ENCODE measurements at regions not wholly inside any gene's neighbourhood (a gene's known extent, or its start where the extent isn't known, plus 50 kb on each side); places are given as distances from the start of the nearest gene placed in this dataset.
A peak's percentile ranks its signal among the peaks of the same experiment; 100 is the strongest.

- no peak for DNase-seq (ENCODE audit: low read depth)
- no peak for TF ChIP-seq CTCF (IDR thresholded peaks at IDR 0.05; ENCODE audit: insufficient read depth, low read depth, low read length, missing control alignments)
- no peak overlapping the region for H3K4me3 ChIP-seq (ENCODE audit: low read length)
These were observed 412.4 kb upstream of the ZNF462 start for GRCh38 chr9:106450549-106450948.

- no peak for TF ChIP-seq CTCF (IDR thresholded peaks at IDR 0.05; ENCODE audit: insufficient read depth, low read depth, low read length, missing control alignments)
- no peak overlapping the region for H3K4me3 ChIP-seq (ENCODE audit: low read length)
- no peak for DNase-seq (ENCODE audit: low read depth)
These were observed 411.7 kb upstream of the ZNF462 start for GRCh38 chr9:106451223-106451622.

- DNase-seq (ENCODE audit: low read depth) = no peak
- H3K4me3 ChIP-seq (ENCODE audit: low read length) = no peak overlapping the region
- TF ChIP-seq CTCF (IDR thresholded peaks at IDR 0.05; ENCODE audit: insufficient read depth, low read depth, low read length, missing control alignments) = no peak
These were observed 406.4 kb upstream of the ZNF462 start for GRCh38 chr9:106456581-106456980.

- no peak overlapping the region for H3K4me3 ChIP-seq (ENCODE audit: low read length)
- TF ChIP-seq CTCF (IDR thresholded peaks at IDR 0.05; ENCODE audit: insufficient read depth, low read depth, low read length, missing control alignments) = no peak
- no peak for DNase-seq (ENCODE audit: low read depth)
These were observed 395.7 kb upstream of the ZNF462 start for GRCh38 chr9:106467113-106467864.

GRCh38 chr9:106467865-106468164, 395.2 kb upstream of the ZNF462 start:
- TF ChIP-seq CTCF (IDR thresholded peaks at IDR 0.05; ENCODE audit: insufficient read depth, low read depth, low read length, missing control alignments) = no peak
- no peak overlapping the region for H3K4me3 ChIP-seq (ENCODE audit: low read length)
- no peak for DNase-seq (ENCODE audit: low read depth)

GRCh38 chr9:106468431-106468830, 394.5 kb upstream of the ZNF462 start:
- DNase-seq (ENCODE audit: low read depth) = peak; percentile 58
- no peak overlapping the region for H3K4me3 ChIP-seq (ENCODE audit: low read length)
- TF ChIP-seq CTCF (IDR thresholded peaks at IDR 0.05; ENCODE audit: insufficient read depth, low read depth, low read length, missing control alignments) = no peak

GRCh38 chr9:106478312-106478711, 384.7 kb upstream of the ZNF462 start:
- no peak for TF ChIP-seq CTCF (IDR thresholded peaks at IDR 0.05; ENCODE audit: insufficient read depth, low read depth, low read length, missing control alignments)
- DNase-seq (ENCODE audit: low read depth) = no peak
- H3K4me3 ChIP-seq (ENCODE audit: low read length) = no peak overlapping the region

Data from epithelial cell of esophagus (primary cell).